ENCODE measurements at regions not wholly inside any gene's neighbourhood (a gene's known extent, or its start where the extent isn't known, plus 50 kb on each side); places are given as distances from the start of the nearest gene placed in this dataset.

- TF ChIP-seq, protein P1, sequence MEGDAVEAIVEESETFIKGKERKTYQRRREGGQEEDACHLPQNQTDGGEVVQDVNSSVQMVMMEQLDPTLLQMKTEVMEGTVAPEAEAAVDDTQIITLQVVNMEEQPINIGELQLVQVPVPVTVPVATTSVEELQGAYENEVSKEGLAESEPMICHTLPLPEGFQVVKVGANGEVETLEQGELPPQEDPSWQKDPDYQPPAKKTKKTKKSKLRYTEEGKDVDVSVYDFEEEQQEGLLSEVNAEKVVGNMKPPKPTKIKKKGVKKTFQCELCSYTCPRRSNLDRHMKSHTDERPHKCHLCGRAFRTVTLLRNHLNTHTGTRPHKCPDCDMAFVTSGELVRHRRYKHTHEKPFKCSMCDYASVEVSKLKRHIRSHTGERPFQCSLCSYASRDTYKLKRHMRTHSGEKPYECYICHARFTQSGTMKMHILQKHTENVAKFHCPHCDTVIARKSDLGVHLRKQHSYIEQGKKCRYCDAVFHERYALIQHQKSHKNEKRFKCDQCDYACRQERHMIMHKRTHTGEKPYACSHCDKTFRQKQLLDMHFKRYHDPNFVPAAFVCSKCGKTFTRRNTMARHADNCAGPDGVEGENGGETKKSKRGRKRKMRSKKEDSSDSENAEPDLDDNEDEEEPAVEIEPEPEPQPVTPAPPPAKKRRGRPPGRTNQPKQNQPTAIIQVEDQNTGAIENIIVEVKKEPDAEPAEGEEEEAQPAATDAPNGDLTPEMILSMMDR (IDR thresholded peaks at IDR 0.05), result no peak
- no peak for TF ChIP-seq POLR2A (IDR thresholded peaks at IDR 0.05)
Measured at GRCh38 chr3:191699546-191699945, 238.6 kb downstream of the PYDC2 start.
